ENCODE measurements at regions not wholly inside any gene's neighbourhood (a gene's known extent, or its start where the extent isn't known, plus 50 kb on each side); places are given as distances from the start of the nearest gene placed in this dataset.
A peak's percentile ranks its signal among the peaks of the same experiment; 100 is the strongest.

- H3K36me3 ChIP-seq (ENCODE audit: control insufficient read depth in 2 of 3, insufficient read depth in 3 of 3, low read length in 3 of 3): no peaks in the 10 kb centered on the region
- H3K4me1 ChIP-seq (ENCODE audit: control insufficient read depth in 2 of 3, insufficient read depth in 2 of 3, low read depth in 1 of 3, low read length in 3 of 3): no peaks in the 10 kb centered on the region
- intact Hi-C loops (cut with DNase I): no loop called here
- DNase-seq (no peak), FAIRE-seq (no peak)
- no peak for TF ChIP-seq CTCF (IDR thresholded peaks at IDR 0.05; ENCODE audit: borderline replicate concordance, extremely low read depth, insufficient read depth)
- no peak overlapping the region for H3K9ac ChIP-seq (ENCODE audit: low read length in 3 of 3)
- H3K27ac ChIP-seq (ENCODE audit: low read depth in 2 of 2, low read length in 2 of 2): no peak overlapping the region
- H3K27me3 ChIP-seq (ENCODE audit: control insufficient read depth, insufficient read depth, low read length): peaks cover 6% of the 10 kb centered on the region
- H3K4me3 ChIP-seq (ENCODE audit: low read length in 3 of 3): no peak overlapping the region
- H3K9me3 ChIP-seq (ENCODE audit: control insufficient read depth in 2 of 3, insufficient read depth in 1 of 3, low read length in 3 of 3): no peaks in the 10 kb centered on the region
Observed at GRCh38 chr17:79525793-79526677, 84.8 kb downstream of the RBFOX3 start.

GRCh38 chr17:79524213-79525187 is 86.4 kb downstream of the RBFOX3 start:
- no peak for TF ChIP-seq CTCF (IDR thresholded peaks at IDR 0.05; ENCODE audit: borderline replicate concordance, extremely low read depth, insufficient read depth)
- Histone ChIP-seq H3K36me3 (ENCODE audit: control insufficient read depth in 2 of 3, insufficient read depth in 3 of 3, low read length in 3 of 3) (no peaks in the 10 kb centered on the region), H3K4me3 (ENCODE audit: low read length in 3 of 3) (no peak overlapping the region), H3K27ac (ENCODE audit: low read depth in 2 of 2, low read length in 2 of 2) (no peak overlapping the region), H3K9ac (ENCODE audit: low read length in 3 of 3) (no peak overlapping the region), H3K9me3 (ENCODE audit: control insufficient read depth in 2 of 3, insufficient read depth in 1 of 3, low read length in 3 of 3) (no peaks in the 10 kb centered on the region), H3K27me3 (ENCODE audit: control insufficient read depth, insufficient read depth, low read length) (peaks cover 6% of the 10 kb centered on the region), H3K4me1 (ENCODE audit: control insufficient read depth in 2 of 3, insufficient read depth in 2 of 3, low read depth in 1 of 3, low read length in 3 of 3) (no peaks in the 10 kb centered on the region)
- FAIRE-seq (no peak), DNase-seq (peak in 1 of 5 donors; percentile 39)
- intact Hi-C loops (cut with DNase I): no loop called here

- Histone ChIP-seq H3K36me3 (ENCODE audit: control insufficient read depth in 2 of 3, insufficient read depth in 3 of 3, low read length in 3 of 3) (no peaks in the 10 kb centered on the region), H3K4me1 (ENCODE audit: control insufficient read depth in 2 of 3, insufficient read depth in 2 of 3, low read depth in 1 of 3, low read length in 3 of 3) (no peaks in the 10 kb centered on the region), H3K9ac (ENCODE audit: low read length in 3 of 3) (no peak overlapping the region), H3K27ac (ENCODE audit: low read depth in 2 of 2, low read length in 2 of 2) (no peak overlapping the region), H3K4me3 (ENCODE audit: low read length in 3 of 3) (no peak overlapping the region), H3K9me3 (ENCODE audit: control insufficient read depth in 2 of 3, insufficient read depth in 1 of 3, low read length in 3 of 3) (no peaks in the 10 kb centered on the region), H3K27me3 (ENCODE audit: control insufficient read depth, insufficient read depth, low read length) (peaks cover 6% of the 10 kb centered on the region)
- TF ChIP-seq CTCF (IDR thresholded peaks at IDR 0.05; ENCODE audit: borderline replicate concordance, extremely low read depth, insufficient read depth): no peak
- intact Hi-C loops (cut with DNase I): no loop called here
- no peak for FAIRE-seq
- DNase-seq: no peak
Observed at GRCh38 chr17:79522414-79522813, 88.4 kb downstream of the RBFOX3 start.

Measured in kidney (tissue), 13 donors.